ENCODE measurements at regions not wholly inside any gene's neighbourhood (a gene's known extent, or its start where the extent isn't known, plus 50 kb on each side); places are given as distances from the start of the nearest gene placed in this dataset.

DNA sequence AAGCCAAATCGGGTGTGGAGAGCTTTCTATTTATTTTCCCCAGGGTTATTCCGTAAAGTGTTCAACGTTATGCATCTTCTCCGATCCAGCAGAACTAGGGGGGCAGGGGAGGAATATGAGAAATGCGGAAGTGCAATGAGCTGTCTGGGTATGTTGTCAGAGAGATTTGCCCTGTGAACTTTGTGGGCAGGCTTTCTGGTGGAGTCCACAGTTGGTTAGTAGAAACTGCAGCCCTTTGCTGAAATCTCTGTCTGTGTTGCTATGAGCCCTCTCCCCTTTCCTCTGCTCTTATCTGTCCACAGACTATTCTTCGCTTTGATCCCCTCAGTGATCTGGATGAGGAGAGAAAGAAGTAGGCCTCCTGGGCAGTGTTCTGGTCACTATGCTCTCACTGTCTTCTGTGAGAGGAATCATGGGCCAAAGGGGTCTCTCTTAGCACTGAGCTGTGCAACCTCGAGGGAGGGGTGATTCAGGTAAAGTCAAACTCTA is 158.9 kb upstream of the FUT9 start (continued):
- TF ChIP-seq, protein P1, sequence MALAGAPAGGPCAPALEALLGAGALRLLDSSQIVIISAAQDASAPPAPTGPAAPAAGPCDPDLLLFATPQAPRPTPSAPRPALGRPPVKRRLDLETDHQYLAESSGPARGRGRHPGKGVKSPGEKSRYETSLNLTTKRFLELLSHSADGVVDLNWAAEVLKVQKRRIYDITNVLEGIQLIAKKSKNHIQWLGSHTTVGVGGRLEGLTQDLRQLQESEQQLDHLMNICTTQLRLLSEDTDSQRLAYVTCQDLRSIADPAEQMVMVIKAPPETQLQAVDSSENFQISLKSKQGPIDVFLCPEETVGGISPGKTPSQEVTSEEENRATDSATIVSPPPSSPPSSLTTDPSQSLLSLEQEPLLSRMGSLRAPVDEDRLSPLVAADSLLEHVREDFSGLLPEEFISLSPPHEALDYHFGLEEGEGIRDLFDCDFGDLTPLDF (CRISPR knock-in tag; IDR thresholded peaks at IDR 0.05) = no peak
- peak; percentile 76; the same call in 1 of the 2 replicates for TF ChIP-seq HNF4G (IDR thresholded peaks at IDR 0.05; ENCODE audit: borderline replicate concordance, low read depth, low read length)
- TF ChIP-seq HNF4G (CRISPR knock-in tag; IDR thresholded peaks at IDR 0.05; ENCODE audit: borderline replicate concordance, low read depth) = peak; percentile 59; the same call in 1 of the 2 replicates
- no peak for TF ChIP-seq NFIB (CRISPR knock-in tag; IDR thresholded peaks at IDR 0.05; ENCODE audit: borderline replicate concordance)
- TF ChIP-seq POGZ (CRISPR knock-in tag; IDR thresholded peaks at IDR 0.05) = peak; percentile 97
- no peak for TF ChIP-seq PAF1 (CRISPR knock-in tag; IDR thresholded peaks at IDR 0.05)
- peak; percentile 68; the same call in 1 of the 2 replicates for TF ChIP-seq HMG20A (CRISPR knock-in tag; IDR thresholded peaks at IDR 0.05; ENCODE audit: borderline replicate concordance)
- TF ChIP-seq RORA (CRISPR knock-in tag; IDR thresholded peaks at IDR 0.05) = no peak
- peak; percentile 55 for TF ChIP-seq FOSL2 (CRISPR knock-in tag; IDR thresholded peaks at IDR 0.05)
- TF ChIP-seq, protein P2, sequence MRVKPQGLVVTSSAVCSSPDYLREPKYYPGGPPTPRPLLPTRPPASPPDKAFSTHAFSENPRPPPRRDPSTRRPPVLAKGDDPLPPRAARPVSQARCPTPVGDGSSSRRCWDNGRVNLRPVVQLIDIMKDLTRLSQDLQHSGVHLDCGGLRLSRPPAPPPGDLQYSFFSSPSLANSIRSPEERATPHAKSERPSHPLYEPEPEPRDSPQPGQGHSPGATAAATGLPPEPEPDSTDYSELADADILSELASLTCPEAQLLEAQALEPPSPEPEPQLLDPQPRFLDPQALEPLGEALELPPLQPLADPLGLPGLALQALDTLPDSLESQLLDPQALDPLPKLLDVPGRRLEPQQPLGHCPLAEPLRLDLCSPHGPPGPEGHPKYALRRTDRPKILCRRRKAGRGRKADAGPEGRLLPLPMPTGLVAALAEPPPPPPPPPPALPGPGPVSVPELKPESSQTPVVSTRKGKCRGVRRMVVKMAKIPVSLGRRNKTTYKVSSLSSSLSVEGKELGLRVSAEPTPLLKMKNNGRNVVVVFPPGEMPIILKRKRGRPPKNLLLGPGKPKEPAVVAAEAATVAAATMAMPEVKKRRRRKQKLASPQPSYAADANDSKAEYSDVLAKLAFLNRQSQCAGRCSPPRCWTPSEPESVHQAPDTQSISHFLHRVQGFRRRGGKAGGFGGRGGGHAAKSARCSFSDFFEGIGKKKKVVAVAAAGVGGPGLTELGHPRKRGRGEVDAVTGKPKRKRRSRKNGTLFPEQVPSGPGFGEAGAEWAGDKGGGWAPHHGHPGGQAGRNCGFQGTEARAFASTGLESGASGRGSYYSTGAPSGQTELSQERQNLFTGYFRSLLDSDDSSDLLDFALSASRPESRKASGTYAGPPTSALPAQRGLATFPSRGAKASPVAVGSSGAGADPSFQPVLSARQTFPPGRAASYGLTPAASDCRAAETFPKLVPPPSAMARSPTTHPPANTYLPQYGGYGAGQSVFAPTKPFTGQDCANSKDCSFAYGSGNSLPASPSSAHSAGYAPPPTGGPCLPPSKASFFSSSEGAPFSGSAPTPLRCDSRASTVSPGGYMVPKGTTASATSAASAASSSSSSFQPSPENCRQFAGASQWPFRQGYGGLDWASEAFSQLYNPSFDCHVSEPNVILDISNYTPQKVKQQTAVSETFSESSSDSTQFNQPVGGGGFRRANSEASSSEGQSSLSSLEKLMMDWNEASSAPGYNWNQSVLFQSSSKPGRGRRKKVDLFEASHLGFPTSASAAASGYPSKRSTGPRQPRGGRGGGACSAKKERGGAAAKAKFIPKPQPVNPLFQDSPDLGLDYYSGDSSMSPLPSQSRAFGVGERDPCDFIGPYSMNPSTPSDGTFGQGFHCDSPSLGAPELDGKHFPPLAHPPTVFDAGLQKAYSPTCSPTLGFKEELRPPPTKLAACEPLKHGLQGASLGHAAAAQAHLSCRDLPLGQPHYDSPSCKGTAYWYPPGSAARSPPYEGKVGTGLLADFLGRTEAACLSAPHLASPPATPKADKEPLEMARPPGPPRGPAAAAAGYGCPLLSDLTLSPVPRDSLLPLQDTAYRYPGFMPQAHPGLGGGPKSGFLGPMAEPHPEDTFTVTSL (CRISPR knock-in tag; IDR thresholded peaks at IDR 0.05; ENCODE audit: borderline replicate concordance) = peak; percentile 58; the same call in 1 of the 2 replicates
- TF ChIP-seq, protein P3, sequence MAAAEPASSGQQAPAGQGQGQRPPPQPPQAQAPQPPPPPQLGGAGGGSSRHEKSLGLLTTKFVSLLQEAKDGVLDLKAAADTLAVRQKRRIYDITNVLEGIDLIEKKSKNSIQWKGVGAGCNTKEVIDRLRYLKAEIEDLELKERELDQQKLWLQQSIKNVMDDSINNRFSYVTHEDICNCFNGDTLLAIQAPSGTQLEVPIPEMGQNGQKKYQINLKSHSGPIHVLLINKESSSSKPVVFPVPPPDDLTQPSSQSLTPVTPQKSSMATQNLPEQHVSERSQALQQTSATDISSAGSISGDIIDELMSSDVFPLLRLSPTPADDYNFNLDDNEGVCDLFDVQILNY (CRISPR knock-in tag; conservative IDR thresholded peaks at IDR 0.05) = no peak
- 0 out of 2 replicates have a peak, but pooled peaks have one; percentile 80 for TF ChIP-seq ZNF136 (CRISPR knock-in tag; IDR thresholded peaks at IDR 0.05; ENCODE audit: low read depth)
- TF ChIP-seq ZNF570 (CRISPR knock-in tag; IDR thresholded peaks at IDR 0.05; ENCODE audit: borderline replicate concordance) = no peak
- TF ChIP-seq ZNF879 (CRISPR knock-in tag; IDR thresholded peaks at IDR 0.05) = no peak
- TF ChIP-seq MNT (IDR thresholded peaks at IDR 0.05) = no peak
- peak; percentile 73; the same call in 1 of the 2 replicates for TF ChIP-seq NR2F2 (IDR thresholded peaks at IDR 0.05; ENCODE audit: borderline replicate concordance, low read depth)
- TF ChIP-seq ZNF83 (CRISPR knock-in tag; IDR thresholded peaks at IDR 0.05; ENCODE audit: borderline replicate concordance) = no peak
- TF ChIP-seq ZNF33A (CRISPR knock-in tag; IDR thresholded peaks at IDR 0.05; ENCODE audit: borderline replicate concordance) = 0 out of 2 replicates have a peak, but pooled peaks have one; percentile 49
- TF ChIP-seq ZNF264 (CRISPR knock-in tag; IDR thresholded peaks at IDR 0.05) = no peak
- TF ChIP-seq SRY (CRISPR knock-in tag; IDR thresholded peaks at IDR 0.05) = no peak
- TF ChIP-seq PAWR (CRISPR knock-in tag; IDR thresholded peaks at IDR 0.05; ENCODE audit: borderline replicate concordance) = 0 out of 2 replicates have a peak, but pooled peaks have one; percentile 49
- TF ChIP-seq MEF2D (CRISPR knock-in tag; IDR thresholded peaks at IDR 0.05) = peak; percentile 62; the same call in 1 of the 2 replicates

All from HepG2 (cell line).